Hepatocyte (in vitro differentiated cells): ENCODE measurements at regions not wholly inside any gene's neighbourhood (a gene's known extent, or its start where the extent isn't known, plus 50 kb on each side); places are given as distances from the start of the nearest gene placed in this dataset.

Experiments used
- CTCF ChIP-seq: fragments of 200-600 bp; sonication (generic); IDR thresholded peaks from 2 replicates; pipeline ENCODE4 v1.5.1; 2016; ENCODE audit warnings: antibody characterized with exemption, mild to moderate bottlenecking; ENCODE audit not compliant: poor library complexity
- EZH2 ChIP-seq: fragments of 200-600 bp; sonication (generic); IDR thresholded peaks from 2 replicates; pipeline ENCODE4 v1.6.1; 2016; ENCODE audit warnings: antibody characterized with exemption, mild to moderate bottlenecking, borderline replicate concordance

DNA sequence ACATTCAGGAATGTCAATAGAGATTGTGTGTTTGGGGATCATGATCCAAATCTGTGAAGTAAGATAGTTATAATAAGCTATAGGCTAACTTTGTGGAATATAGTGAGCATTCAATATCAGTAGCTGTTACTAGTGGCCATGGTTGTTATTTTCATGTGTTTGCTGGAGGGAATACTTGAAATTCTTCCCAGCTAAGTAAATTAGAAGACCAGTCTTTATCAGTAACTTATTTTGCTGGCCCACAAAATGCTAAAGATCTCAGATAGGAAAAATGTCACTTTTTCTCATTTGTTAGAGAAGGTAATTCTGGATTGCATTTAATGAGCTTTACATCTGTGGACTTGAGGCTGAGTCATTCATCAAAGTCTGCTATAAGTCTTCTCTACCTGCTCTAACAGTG is 156.1 kb upstream of the LRRC7 start:
- no peak for TF ChIP-seq CTCF
- TF ChIP-seq EZH2 = no peak
